SK-N-MC (cell line): ENCODE measurements at regions not wholly inside any gene's neighbourhood (a gene's known extent, or its start where the extent isn't known, plus 50 kb on each side); places are given as distances from the start of the nearest gene placed in this dataset.

ENCODE experiments used
- EZH2 ChIP-seq: fragments of 200-600 bp; sonication (generic); IDR thresholded peaks from one replicate; pipeline ENCODE4 v1.6.1; 2017; ENCODE audit warnings: antibody characterized with exemption
- POLR2AphosphoS5 ChIP-seq: IDR thresholded peaks from 2 replicates; pipeline ENCODE4 v1.6.1; 2012; ENCODE audit warnings: mild to moderate bottlenecking, low read depth, low read length, borderline replicate concordance

GRCh38 chrX:134148172-134148692 lies 88.8 kb upstream of the CCDC160 start:
- no peak for TF ChIP-seq EZH2
- no peak for TF ChIP-seq POLR2AphosphoS5
